ENCODE measurements at regions not wholly inside any gene's neighbourhood (a gene's known extent, or its start where the extent isn't known, plus 50 kb on each side); places are given as distances from the start of the nearest gene placed in this dataset.

- no peaks in the 10 kb centered on the region for H3K27me3 ChIP-seq (ENCODE audit: control insufficient read depth, insufficient read depth, low read length)
- FAIRE-seq (no peak), DNase-seq (peak in 1 of 5 donors; percentile 55)
- H3K36me3 ChIP-seq (ENCODE audit: control insufficient read depth in 2 of 3, insufficient read depth in 3 of 3, low read length in 3 of 3), result no peaks in the 10 kb centered on the region
- no peak overlapping the region for H3K27ac ChIP-seq (ENCODE audit: low read depth in 2 of 2, low read length in 2 of 2)
- intact Hi-C loops (cut with DNase I), result no loop called here
- no peak overlapping the region for H3K4me3 ChIP-seq (ENCODE audit: low read length in 3 of 3)
- H3K4me1 ChIP-seq (ENCODE audit: control insufficient read depth in 2 of 3, insufficient read depth in 2 of 3, low read depth in 1 of 3, low read length in 3 of 3), result no peaks in the 10 kb centered on the region
- TF ChIP-seq CTCF (IDR thresholded peaks at IDR 0.05; ENCODE audit: borderline replicate concordance, extremely low read depth, insufficient read depth), result no peak
- H3K9me3 ChIP-seq (ENCODE audit: control insufficient read depth in 2 of 3, insufficient read depth in 1 of 3, low read length in 3 of 3), result no peaks in the 10 kb centered on the region
- H3K9ac ChIP-seq (ENCODE audit: low read length in 3 of 3), result no peak overlapping the region
Observed at GRCh38 chr1:195218428-195219212, 1389.6 kb downstream of the KCNT2 start.

GRCh38 chr1:195202241-195202640 is 1406.0 kb downstream of the KCNT2 start:
- intact Hi-C loops (cut with DNase I), result no loop called here
- TF ChIP-seq CTCF (IDR thresholded peaks at IDR 0.05; ENCODE audit: borderline replicate concordance, extremely low read depth, insufficient read depth), result no peak
- peak in 1 of 5 donors; percentile 3 for DNase-seq
- H3K4me1 ChIP-seq (ENCODE audit: control insufficient read depth in 2 of 3, insufficient read depth in 2 of 3, low read depth in 1 of 3, low read length in 3 of 3), result no peaks in the 10 kb centered on the region
- no peaks in the 10 kb centered on the region for H3K36me3 ChIP-seq (ENCODE audit: control insufficient read depth in 2 of 3, insufficient read depth in 3 of 3, low read length in 3 of 3)
- H3K27me3 ChIP-seq (ENCODE audit: control insufficient read depth, insufficient read depth, low read length), result no peaks in the 10 kb centered on the region
- H3K9me3 ChIP-seq (ENCODE audit: control insufficient read depth in 2 of 3, insufficient read depth in 1 of 3, low read length in 3 of 3), result no peaks in the 10 kb centered on the region
- FAIRE-seq, result no peak
- no peak overlapping the region for H3K9ac ChIP-seq (ENCODE audit: low read length in 3 of 3)
- H3K4me3 ChIP-seq (ENCODE audit: low read length in 3 of 3), result no peak overlapping the region
- H3K27ac ChIP-seq (ENCODE audit: low read depth in 2 of 2, low read length in 2 of 2), result no peak overlapping the region

- no peaks in the 10 kb centered on the region for H3K9me3 ChIP-seq (ENCODE audit: control insufficient read depth in 2 of 3, insufficient read depth in 1 of 3, low read length in 3 of 3)
- TF ChIP-seq CTCF (IDR thresholded peaks at IDR 0.05; ENCODE audit: borderline replicate concordance, extremely low read depth, insufficient read depth), result no peak
- no peak overlapping the region for H3K27ac ChIP-seq (ENCODE audit: low read depth in 2 of 2, low read length in 2 of 2)
- H3K4me1 ChIP-seq (ENCODE audit: control insufficient read depth in 2 of 3, insufficient read depth in 2 of 3, low read depth in 1 of 3, low read length in 3 of 3), result no peaks in the 10 kb centered on the region
- DNase-seq (no peak), FAIRE-seq (no peak)
- no peak overlapping the region for H3K4me3 ChIP-seq (ENCODE audit: low read length in 3 of 3)
- H3K27me3 ChIP-seq (ENCODE audit: control insufficient read depth, insufficient read depth, low read length), result no peaks in the 10 kb centered on the region
- no peaks in the 10 kb centered on the region for H3K36me3 ChIP-seq (ENCODE audit: control insufficient read depth in 2 of 3, insufficient read depth in 3 of 3, low read length in 3 of 3)
- intact Hi-C loops (cut with DNase I), result no loop called here
- no peak overlapping the region for H3K9ac ChIP-seq (ENCODE audit: low read length in 3 of 3)
Observed at GRCh38 chr1:195200772-195201171, 1407.5 kb downstream of the KCNT2 start.

All from kidney (tissue), 13 donors.